ENCODE measurements at regions not wholly inside any gene's neighbourhood (a gene's known extent, or its start where the extent isn't known, plus 50 kb on each side); places are given as distances from the start of the nearest gene placed in this dataset.

GRCh38 chr3:42012935-42013690 is 51.2 kb upstream of the ULK4 start:
- peak in 1 of 2 experiments; percentile 44 for DNase-seq

- DNase-seq: no peak
These were observed 50.6 kb upstream of the ULK4 start for GRCh38 chr3:42012383-42012934.
